Pancreas (tissue), 10 donors: ENCODE measurements at regions not wholly inside any gene's neighbourhood (a gene's known extent, or its start where the extent isn't known, plus 50 kb on each side); places are given as distances from the start of the nearest gene placed in this dataset.

Experiments used
- ATAC-seq, 4 donors: fragments of 200-7000 bp; cut with Tn5 transposase; one replicate each; pipeline versions ENCODE4 v1.8.0 to v1.9.1; 2020; ENCODE audit warnings: mild to moderate bottlenecking in 4 of 4, moderate library complexity in 4 of 4
- DNase-seq, 6 donors: peaks; one replicate each; pipeline ENCODE4 v3.0.0-alpha.2; 2020
- FAIRE-seq: peaks from 2 replicates; lab custom pipeline; 2012; peaks lifted over from hg19 to GRCh38; lab: Jason Lieb, UNC
- H3K27ac ChIP-seq, 4 donors: fragments of 200-600 bp; sonication (generic); 1 replicate in 3 of 4; 2 replicates in 1 of 4; pipeline versions ENCODE4 v1.5.0 to v1.8.0; 2020
- H3K27me3 ChIP-seq, 4 donors: fragments of 200-600 bp; one replicate each; pipeline ENCODE4 v1.8.0; 2021
- H3K36me3 ChIP-seq, 3 donors: fragments of 200-600 bp; sonication (generic) in 1 of 3; one replicate each; pipeline versions ENCODE4 v1.5.0 to v1.8.0; 2020 to 2021
- H3K4me1 ChIP-seq, 3 donors: fragments of 200-600 bp; one replicate each; pipeline ENCODE4 v1.8.0; 2021
- H3K4me3 ChIP-seq, 4 donors: fragments of 200-600 bp; sonication (generic) in 2 of 4; one replicate each; pipeline versions ENCODE4 v1.5.0 to v1.8.0; 2020 to 2021
- H3K9me3 ChIP-seq, 4 donors: fragments of 200-600 bp; one replicate each; pipeline ENCODE4 v1.8.0; 2021
- WGBS, 2 donors: extraction: QIAGEN DNeasy Blood & Tissue Kit; methylation state at CpG; one replicate each; pipeline ENCODE4 v1.1.7; 2013; 5-methylcytosine and 5-hydroxymethylcytosine counted together
- intact Hi-C, 3 donors: fragments of 100-400 bp; cut with DNase I; formaldehyde crosslinking; loops; one replicate each; pipeline versions ENCODE4 v1.11.1 to v1.14.2; 2022
- TF ChIP-seq, protein P1 (sequence below), 4 donors: fragments of 200-600 bp; sonication (generic) in 3 of 4; IDR thresholded peaks; one replicate each; pipeline versions ENCODE4 v1.5.0 to v1.8.0; 2021; ENCODE audit warnings: antibody characterized with exemption in 4 of 4
- donor health status: healthy with polysubstance abuse.
- donor health status: DM: no; HTN: no; CAD: no; lungs with moderate emphysema.
- donor health status: DM: no; HTN: no; CAD: no.
- donor health status: control.
- donor health status: control.
- donor health status: Bipolar disorder and iron deficiency.
- donor health status: DM: yes; HTN: yes; CAD: no.
- donor health status: DM: no; HTN: no; CAD: no.
- donor health status: DM: no; HTN: no; CAD: no.
- donor health status: DM: yes; HTN: yes; CAD: no.

DNA sequence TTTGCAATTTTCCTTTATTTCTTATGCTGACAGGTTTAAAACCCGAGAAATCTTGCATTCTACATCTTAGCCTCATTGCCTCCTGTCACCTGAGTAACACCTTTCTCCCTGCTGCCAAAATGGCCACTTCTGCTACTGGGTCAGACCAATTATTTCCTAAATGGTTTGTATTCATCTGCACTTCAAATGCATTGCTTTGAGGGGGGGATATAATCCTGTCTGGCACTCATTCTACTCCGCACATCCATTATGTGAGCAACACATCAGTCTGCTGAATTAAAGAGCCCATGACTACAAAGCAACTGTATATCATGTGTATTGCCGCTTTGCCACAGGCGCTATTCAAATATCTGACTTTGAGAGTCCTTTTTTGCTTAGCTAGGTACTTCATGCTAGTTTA is 141.6 kb upstream of the TSHZ2 start:
- FAIRE-seq = no peak
- Histone ChIP-seq H3K36me3 (no peaks in the 10 kb centered on the region), H3K4me1 (no peaks in the 10 kb centered on the region), H3K4me3 (no peak overlapping the region), H3K27ac (no peak overlapping the region), H3K27me3 (no peaks in the 10 kb centered on the region), H3K9me3 (no peaks in the 10 kb centered on the region)
- no peak for ATAC-seq
- DNase-seq = no peak
- 91 to 94% methylated on average over 4 of the region's 4 CpGs for WGBS, 2 donors
- intact Hi-C loops = no loop called here
- TF ChIP-seq, protein P1, sequence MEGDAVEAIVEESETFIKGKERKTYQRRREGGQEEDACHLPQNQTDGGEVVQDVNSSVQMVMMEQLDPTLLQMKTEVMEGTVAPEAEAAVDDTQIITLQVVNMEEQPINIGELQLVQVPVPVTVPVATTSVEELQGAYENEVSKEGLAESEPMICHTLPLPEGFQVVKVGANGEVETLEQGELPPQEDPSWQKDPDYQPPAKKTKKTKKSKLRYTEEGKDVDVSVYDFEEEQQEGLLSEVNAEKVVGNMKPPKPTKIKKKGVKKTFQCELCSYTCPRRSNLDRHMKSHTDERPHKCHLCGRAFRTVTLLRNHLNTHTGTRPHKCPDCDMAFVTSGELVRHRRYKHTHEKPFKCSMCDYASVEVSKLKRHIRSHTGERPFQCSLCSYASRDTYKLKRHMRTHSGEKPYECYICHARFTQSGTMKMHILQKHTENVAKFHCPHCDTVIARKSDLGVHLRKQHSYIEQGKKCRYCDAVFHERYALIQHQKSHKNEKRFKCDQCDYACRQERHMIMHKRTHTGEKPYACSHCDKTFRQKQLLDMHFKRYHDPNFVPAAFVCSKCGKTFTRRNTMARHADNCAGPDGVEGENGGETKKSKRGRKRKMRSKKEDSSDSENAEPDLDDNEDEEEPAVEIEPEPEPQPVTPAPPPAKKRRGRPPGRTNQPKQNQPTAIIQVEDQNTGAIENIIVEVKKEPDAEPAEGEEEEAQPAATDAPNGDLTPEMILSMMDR (IDR thresholded peaks at IDR 0.05) = no peak

DNA sequence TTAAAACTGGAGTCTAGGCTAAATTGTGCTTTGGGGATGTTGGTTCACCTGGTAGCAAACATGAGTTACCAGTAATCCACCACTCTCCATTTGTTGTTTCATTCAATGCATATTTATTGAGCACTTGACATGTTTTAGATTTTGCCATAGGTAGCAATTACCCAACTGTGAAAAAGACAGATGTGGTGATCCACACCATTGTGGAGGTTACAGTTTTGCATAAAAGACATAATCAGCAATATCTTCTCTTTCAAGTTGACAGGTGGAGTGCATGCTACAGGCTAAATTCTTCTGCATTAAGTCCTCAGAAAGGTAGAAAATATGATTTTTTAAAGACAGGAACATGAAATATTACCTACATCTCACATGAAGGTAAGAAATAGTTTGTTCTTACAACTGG is 143.0 kb upstream of the TSHZ2 start:
- intact Hi-C loops = no loop called here
- DNase-seq (no peak), FAIRE-seq (no peak), ATAC-seq (no peak)
- Histone ChIP-seq H3K27ac (no peak overlapping the region), H3K36me3 (no peaks in the 10 kb centered on the region), H3K9me3 (no peaks in the 10 kb centered on the region), H3K4me3 (no peak overlapping the region), H3K27me3 (no peaks in the 10 kb centered on the region), H3K4me1 (no peaks in the 10 kb centered on the region)
- TF ChIP-seq, protein P1 (IDR thresholded peaks at IDR 0.05) = no peak

DNA sequence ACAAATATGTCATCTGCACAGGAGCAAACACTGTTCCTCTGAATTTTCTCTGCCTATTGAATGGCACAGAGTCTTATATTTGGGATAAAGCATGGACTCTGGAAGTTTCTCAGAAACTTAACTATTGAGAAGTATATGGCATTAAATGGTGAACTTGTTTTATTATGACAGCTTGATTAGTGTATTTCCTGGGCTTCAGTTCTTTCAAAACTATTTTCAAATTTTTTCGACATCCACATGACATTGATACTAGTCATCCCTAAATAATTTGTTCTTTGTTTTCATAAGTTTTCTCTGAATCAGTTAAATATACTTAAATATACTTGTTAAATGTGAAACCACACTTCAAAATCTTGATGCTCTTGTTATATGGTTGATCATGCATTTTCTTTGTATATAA is 144.0 kb upstream of the TSHZ2 start:
- no peaks in the 10 kb centered on the region for H3K9me3 ChIP-seq
- DNase-seq (no peak), ATAC-seq (no peak), FAIRE-seq (no peak)
- no peaks in the 10 kb centered on the region for H3K4me1 ChIP-seq
- H3K4me3 ChIP-seq = no peak overlapping the region
- no peak overlapping the region for H3K27ac ChIP-seq
- WGBS, 2 donors = 82 to 85% methylated on average over 1 of the region's 1 CpG
- TF ChIP-seq, protein P1 (IDR thresholded peaks at IDR 0.05) = no peak
- no peaks in the 10 kb centered on the region for H3K36me3 ChIP-seq
- intact Hi-C loops = no loop called here
- H3K27me3 ChIP-seq = no peaks in the 10 kb centered on the region

DNA sequence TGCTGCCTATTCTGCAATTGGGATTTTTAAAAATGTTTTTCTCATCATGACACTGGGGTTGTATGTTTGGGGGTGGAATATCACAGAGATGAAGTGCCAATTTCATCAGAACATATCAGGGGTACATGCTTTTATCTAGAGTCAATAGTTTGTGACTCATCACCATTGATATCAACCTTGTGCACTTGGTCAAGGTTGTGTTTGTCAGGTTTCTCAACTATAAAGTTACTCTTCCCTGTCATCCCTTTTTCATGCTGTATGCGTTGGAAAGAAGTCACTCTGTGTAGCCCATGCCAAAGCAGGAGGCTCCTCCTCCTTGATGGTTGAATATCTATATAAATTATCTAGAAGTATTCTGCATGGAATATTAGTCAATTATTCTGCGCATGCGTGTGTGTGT is 145.4 kb upstream of the TSHZ2 start:
- Histone ChIP-seq H3K4me3 (no peak overlapping the region), H3K9me3 (no peaks in the 10 kb centered on the region), H3K36me3 (no peaks in the 10 kb centered on the region), H3K27me3 (no peaks in the 10 kb centered on the region), H3K27ac (no peak overlapping the region), H3K4me1 (no peaks in the 10 kb centered on the region)
- TF ChIP-seq, protein P1 (IDR thresholded peaks at IDR 0.05) = no peak
- intact Hi-C loops = no loop called here
- no peak for FAIRE-seq
- ATAC-seq = no peak
- DNase-seq = no peak
- WGBS, 2 donors = 87 to 92% methylated on average over 3 of the region's 3 CpGs

DNA sequence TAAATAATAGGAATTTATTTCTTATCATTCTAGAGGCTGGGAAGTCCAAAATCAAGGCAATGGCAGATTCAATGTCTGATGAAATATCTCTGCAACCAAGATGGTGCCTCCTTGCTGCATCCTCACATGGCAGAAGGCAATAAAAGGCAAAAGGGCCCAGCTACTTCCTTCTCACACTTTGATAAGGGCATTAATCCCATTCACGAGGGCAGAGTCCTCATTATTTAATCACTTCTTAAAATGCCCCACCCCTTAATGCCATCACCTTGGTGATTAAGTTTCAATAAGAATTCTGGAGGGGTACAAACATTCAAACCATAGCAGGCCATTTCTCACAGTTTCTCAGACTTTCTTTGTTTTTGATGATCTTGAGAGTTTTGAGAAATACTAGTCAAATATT is 145.8 kb upstream of the TSHZ2 start:
- Histone ChIP-seq H3K27me3 (no peaks in the 10 kb centered on the region), H3K36me3 (no peaks in the 10 kb centered on the region), H3K4me1 (no peaks in the 10 kb centered on the region), H3K27ac (no peak overlapping the region), H3K4me3 (no peak overlapping the region), H3K9me3 (no peaks in the 10 kb centered on the region)
- FAIRE-seq = no peak
- intact Hi-C loops = no loop called here
- DNase-seq = no peak
- ATAC-seq = no peak
- WGBS, 2 donors = 86 to 100% methylated on average over 1 of the region's 1 CpG
- TF ChIP-seq, protein P1 (IDR thresholded peaks at IDR 0.05) = no peak
